Endothelial cell of umbilical vein (primary cell): ENCODE measurements at regions not wholly inside any gene's neighbourhood (a gene's known extent, or its start where the extent isn't known, plus 50 kb on each side); places are given as distances from the start of the nearest gene placed in this dataset.

Experiments
- BruUV-seq: library from RNA; stranded (reverse); fragments of 400-500 nt; replicated peaks from 2 replicates; lab custom pipeline; 2021; lab: Mats Ljungman, UMichigan
- CTCF ChIA-PET: fragments of 300-600, 350-600 bp; sonication (Branson Sonifier 250); formaldehyde crosslinking; loops from one replicate; lab custom pipeline; 2021; ENCODE audit warnings: antibody characterized with exemption, inconsistent platforms; lab: Charles Lee
- POLR2A ChIA-PET: fragments of 300-600, 350-600 bp; sonication (Branson Sonifier 250); formaldehyde crosslinking; loops from one replicate; lab custom pipeline; 2021; ENCODE audit warnings: antibody characterized with exemption, inconsistent platforms; lab: Charles Lee
- DNase-seq: peaks from one replicate; pipeline ENCODE4 v3.0.0-alpha.2; 2011; ENCODE audit warnings: low read depth, low spot score
- FAIRE-seq: peaks from 2 replicates; lab custom pipeline; 2011; peaks lifted over from hg19 to GRCh38; lab: Jason Lieb, UNC
- H2AFZ ChIP-seq: 2 replicates; pipeline ENCODE4 v1.6.0; 2012; ENCODE audit warnings: low read depth, low read length, control low read depth, inconsistent platforms
- H3K27ac ChIP-seq: 2 replicates; pipeline ENCODE4 v1.5.1; 2011; ENCODE audit warnings: low read depth, mild to moderate bottlenecking, control low read depth, low read length, moderate library complexity; ENCODE audit not compliant: insufficient read depth
- H3K27me3 ChIP-seq, 2 experiments: 2 replicates each; pipeline versions ENCODE4 v1.6.0 to v1.6.1; 2011; ENCODE audit warnings: low read length in 2 of 2, mixed read lengths in 1 of 2; ENCODE audit not compliant: control insufficient read depth in 2 of 2, insufficient read depth in 2 of 2
- H3K36me3 ChIP-seq, 2 experiments: 2 replicates in 1 of 2; 3 replicates in 1 of 2; pipeline ENCODE4 v1.5.1; 2011; ENCODE audit warnings: low read length in 2 of 2, mild to moderate bottlenecking in 1 of 2, moderate library complexity in 1 of 2; ENCODE audit not compliant: control insufficient read depth in 2 of 2, insufficient read depth in 2 of 2; ENCODE audit errors: extremely low read depth in 1 of 2
- H3K4me1 ChIP-seq: 3 replicates; pipeline ENCODE4 v1.5.1; 2011; ENCODE audit warnings: mild to moderate bottlenecking, low read length; ENCODE audit not compliant: control insufficient read depth, insufficient read depth; ENCODE audit errors: extremely low read depth
- H3K4me2 ChIP-seq: 2 replicates; pipeline ENCODE4 v1.6.1; 2011; ENCODE audit warnings: low read length, control low read depth, mixed read lengths; ENCODE audit not compliant: insufficient read depth
- H3K4me3 ChIP-seq, 3 experiments: fragments of 200-600 bp in 1 of 3; sonication (generic), shearing (Covaris generic) in 1 of 3; replicated peaks in 1 of 3; 2 replicates each; pipeline ENCODE4 v1.5.1; 2011 to 2016; ENCODE audit warnings: control low read depth in 3 of 3, low read length in 3 of 3, mild to moderate bottlenecking in 2 of 3, inconsistent platforms in 1 of 3, low read depth in 1 of 3, moderate library complexity in 1 of 3; ENCODE audit not compliant: insufficient read depth in 1 of 3
- H3K79me2 ChIP-seq: 2 replicates; pipeline ENCODE4 v1.6.0; 2012; ENCODE audit warnings: low read length, inconsistent platforms; ENCODE audit not compliant: control insufficient read depth, insufficient read depth
- H3K9ac ChIP-seq: replicated peaks from 2 replicates; pipeline ENCODE3; 2011; ENCODE audit warnings: low read length, control low read depth; ENCODE audit not compliant: insufficient read depth; ENCODE audit errors: extremely low read depth
- H3K9me1 ChIP-seq: replicated peaks from 3 replicates; pipeline ENCODE4 v1.6.0; 2011; ENCODE audit warnings: mild to moderate bottlenecking, low read length; ENCODE audit not compliant: control insufficient read depth, insufficient read depth; ENCODE audit errors: extremely low read depth
- H3K9me3 ChIP-seq: replicated peaks from 2 replicates; pipeline ENCODE4 v1.5.1; 2012; ENCODE audit warnings: low read length, inconsistent platforms; ENCODE audit not compliant: control insufficient read depth, insufficient read depth
- H4K20me1 ChIP-seq: replicated peaks from 2 replicates; pipeline ENCODE3; 2011; ENCODE audit warnings: mild to moderate bottlenecking, low read length; ENCODE audit not compliant: control insufficient read depth, insufficient read depth; ENCODE audit errors: extremely low read depth
- CTCF ChIP-seq, 2 donors: IDR thresholded peaks; 1 replicate in 1 of 2; 2 replicates in 1 of 2; pipeline ENCODE4 v1.5.1; 2011; ENCODE audit warnings: low read length in 2 of 2, mild to moderate bottlenecking in 2 of 2, moderate library complexity in 2 of 2, control low read depth in 1 of 2, inconsistent platforms in 1 of 2, low read depth in 1 of 2; ENCODE audit not compliant: insufficient read depth in 1 of 2; ENCODE audit errors: extremely low read depth in 1 of 2
- EZH2 ChIP-seq: IDR thresholded peaks from 2 replicates; pipeline ENCODE4 v1.6.1; 2012; ENCODE audit warnings: borderline replicate concordance, low read depth, mild to moderate bottlenecking, moderate library complexity, low read length, inconsistent platforms; ENCODE audit not compliant: severe bottlenecking
- FOS ChIP-seq: IDR thresholded peaks from 2 replicates; pipeline ENCODE4 v1.6.1; 2011; ENCODE audit warnings: mild to moderate bottlenecking, low read length, moderate library complexity, borderline replicate concordance; ENCODE audit not compliant: insufficient read depth
- GATA2 ChIP-seq: IDR thresholded peaks from 2 replicates; pipeline ENCODE4 v1.7.0; 2011; ENCODE audit warnings: low read depth, mild to moderate bottlenecking, moderate library complexity, mixed read lengths, low read length; ENCODE audit not compliant: insufficient read length, insufficient read depth
- JUN ChIP-seq: IDR thresholded peaks from 2 replicates; pipeline ENCODE4 v1.6.1; 2011; ENCODE audit warnings: borderline replicate concordance, low read depth; ENCODE audit not compliant: insufficient read length, insufficient read depth
- MAX ChIP-seq: IDR thresholded peaks from 2 replicates; pipeline ENCODE4 v1.6.1; 2011; ENCODE audit not compliant: insufficient read depth, insufficient read length
- MYC ChIP-seq: IDR thresholded peaks from one replicate; pipeline ENCODE4 v1.6.1; 2011; ENCODE audit warnings: mild to moderate bottlenecking, low read depth, low read length
- POLR2A ChIP-seq: IDR thresholded peaks from 2 replicates; pipeline ENCODE4 v1.6.1; 2012; ENCODE audit warnings: low read depth, mild to moderate bottlenecking, control low read depth, low read length
- POLR2AphosphoS5 ChIP-seq: IDR thresholded peaks from 2 replicates; pipeline ENCODE4 v1.6.1; 2012; ENCODE audit warnings: low read depth, mild to moderate bottlenecking, control low read depth, low read length, moderate library complexity; ENCODE audit not compliant: insufficient read depth
- dilution Hi-C: fragments of 300-500 bp; cut with MboI; formaldehyde crosslinking; loops from one replicate; pipeline ENCODE4 v1.15.0; 2019; ENCODE audit warnings: low sequenced_read_pairs; ENCODE audit not compliant: extremely low pct_ligation_motif_present
- intact Hi-C: fragments of 100-400 bp; cut with micrococcal nuclease; formaldehyde crosslinking; loops from one replicate; pipeline ENCODE4 v1.10.0; 2022

- H3K9me1 ChIP-seq = no peaks in the 10 kb centered on the region
- H3K4me1 ChIP-seq = no peaks in the 10 kb centered on the region
- no peak for DNase-seq
- no peak overlapping the region for H3K27ac ChIP-seq
- dilution Hi-C loops = no loop called here
- BruUV-seq = no TSS peak
- intact Hi-C loops = no loop called here
- H4K20me1 ChIP-seq = no peaks in the 10 kb centered on the region
- H3K4me3 ChIP-seq = no peak overlapping the region
- H3K27me3 ChIP-seq = no peaks in the 10 kb centered on the region
- FAIRE-seq = no peak
- ChIA-PET CTCF (interaction anchor here (0.7 kb wide), 1 partner anchor 710 kb away, joined by 3 read pairs; no protein-coding TSS in a partner anchor), POLR2A (no interaction called here)
- TF ChIP-seq MYC (no peak), JUN (no peak), FOS (no peak), MAX (no peak), POLR2A (no peak), GATA2 (no peak), EZH2 (no peak), CTCF (IDR thresholded peaks at IDR 0.05; ENCODE audit: extremely low read depth in 1 of 2, insufficient read depth in 1 of 2, low read depth in 1 of 2, low read length in 2 of 2) (no peak), POLR2AphosphoS5 (no peak)
- H2AFZ ChIP-seq = no peak overlapping the region
- no peaks in the 10 kb centered on the region for H3K79me2 ChIP-seq
- no peak overlapping the region for H3K4me2 ChIP-seq
- H3K9me3 ChIP-seq = no peaks in the 10 kb centered on the region
- H3K9ac ChIP-seq = no peak overlapping the region
- H3K36me3 ChIP-seq = no peaks in the 10 kb centered on the region
Measured at GRCh38 chr6:50956014-50956413, 137.3 kb downstream of the TFAP2B start.
